ENCODE measurements at regions not wholly inside any gene's neighbourhood (a gene's known extent, or its start where the extent isn't known, plus 50 kb on each side); places are given as distances from the start of the nearest gene placed in this dataset.

GRCh38 chr3:164267053-164267452, 811.2 kb downstream of the SI start:
- H3K4me1 Mint-ChIP-seq = no peaks in the 10 kb centered on the region
- H3K27me3 Mint-ChIP-seq (ENCODE audit: low read depth) = no peaks in the 10 kb centered on the region
- H3K27ac Mint-ChIP-seq (ENCODE audit: unreplicated experiment) = no peak overlapping the region
- no peak overlapping the region for H3K4me3 Mint-ChIP-seq
- TF ChIP-seq, protein P1, sequence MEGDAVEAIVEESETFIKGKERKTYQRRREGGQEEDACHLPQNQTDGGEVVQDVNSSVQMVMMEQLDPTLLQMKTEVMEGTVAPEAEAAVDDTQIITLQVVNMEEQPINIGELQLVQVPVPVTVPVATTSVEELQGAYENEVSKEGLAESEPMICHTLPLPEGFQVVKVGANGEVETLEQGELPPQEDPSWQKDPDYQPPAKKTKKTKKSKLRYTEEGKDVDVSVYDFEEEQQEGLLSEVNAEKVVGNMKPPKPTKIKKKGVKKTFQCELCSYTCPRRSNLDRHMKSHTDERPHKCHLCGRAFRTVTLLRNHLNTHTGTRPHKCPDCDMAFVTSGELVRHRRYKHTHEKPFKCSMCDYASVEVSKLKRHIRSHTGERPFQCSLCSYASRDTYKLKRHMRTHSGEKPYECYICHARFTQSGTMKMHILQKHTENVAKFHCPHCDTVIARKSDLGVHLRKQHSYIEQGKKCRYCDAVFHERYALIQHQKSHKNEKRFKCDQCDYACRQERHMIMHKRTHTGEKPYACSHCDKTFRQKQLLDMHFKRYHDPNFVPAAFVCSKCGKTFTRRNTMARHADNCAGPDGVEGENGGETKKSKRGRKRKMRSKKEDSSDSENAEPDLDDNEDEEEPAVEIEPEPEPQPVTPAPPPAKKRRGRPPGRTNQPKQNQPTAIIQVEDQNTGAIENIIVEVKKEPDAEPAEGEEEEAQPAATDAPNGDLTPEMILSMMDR (conservative IDR thresholded peaks at IDR 0.05) = no peak
- DNase-seq (ENCODE audit: low read depth, low spot score) = no peak
- peaks cover 4% of the 10 kb centered on the region for H3K9me3 Mint-ChIP-seq
- H3K36me3 Mint-ChIP-seq (ENCODE audit: low read depth) = no peaks in the 10 kb centered on the region

DNA sequence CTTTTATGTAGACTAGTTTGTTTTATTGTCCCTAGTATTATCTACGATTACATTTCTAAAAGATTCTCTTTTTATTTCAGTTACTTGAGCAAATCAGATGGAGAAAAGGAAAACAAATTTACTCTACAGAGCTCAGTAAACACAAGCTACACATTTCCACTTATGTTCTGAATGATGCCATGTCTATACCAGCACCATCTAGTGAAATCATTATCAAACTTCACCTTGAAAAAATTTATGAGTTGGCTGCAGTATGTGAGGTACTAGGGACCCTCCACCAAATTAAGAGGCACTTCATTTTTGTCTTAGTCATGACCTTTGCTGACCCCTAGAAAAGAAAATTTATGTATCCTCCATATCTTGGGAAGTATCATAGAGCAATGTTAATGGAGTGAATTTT, 827.4 kb downstream of the SI start:
- Mint-ChIP-seq H3K27ac (ENCODE audit: unreplicated experiment) (no peak overlapping the region), H3K9me3 (no peaks in the 10 kb centered on the region), H3K4me1 (no peaks in the 10 kb centered on the region), H3K27me3 (ENCODE audit: low read depth) (no peaks in the 10 kb centered on the region), H3K36me3 (ENCODE audit: low read depth) (no peaks in the 10 kb centered on the region), H3K4me3 (no peak overlapping the region)
- DNase-seq (ENCODE audit: low read depth, low spot score) = no peak
- TF ChIP-seq, protein P1 (conservative IDR thresholded peaks at IDR 0.05) = no peak

- Mint-ChIP-seq H3K36me3 (ENCODE audit: low read depth) (no peaks in the 10 kb centered on the region), H3K27me3 (ENCODE audit: low read depth) (no peaks in the 10 kb centered on the region), H3K27ac (ENCODE audit: unreplicated experiment) (no peak overlapping the region), H3K4me1 (no peaks in the 10 kb centered on the region), H3K9me3 (no peaks in the 10 kb centered on the region), H3K4me3 (no peak overlapping the region)
- TF ChIP-seq, protein P1 (conservative IDR thresholded peaks at IDR 0.05) = no peak
- DNase-seq (ENCODE audit: low read depth, low spot score) = no peak
These were observed 841.4 kb downstream of the SI start for GRCh38 chr3:164236851-164237250.

GRCh38 chr3:164235289-164236028, 842.8 kb downstream of the SI start:
- no peaks in the 10 kb centered on the region for H3K27me3 Mint-ChIP-seq (ENCODE audit: low read depth)
- TF ChIP-seq, protein P1 (conservative IDR thresholded peaks at IDR 0.05) = no peak
- no peak overlapping the region for H3K27ac Mint-ChIP-seq (ENCODE audit: unreplicated experiment)
- no peak overlapping the region for H3K4me3 Mint-ChIP-seq
- H3K36me3 Mint-ChIP-seq (ENCODE audit: low read depth) = no peaks in the 10 kb centered on the region
- H3K4me1 Mint-ChIP-seq = no peaks in the 10 kb centered on the region
- H3K9me3 Mint-ChIP-seq = no peaks in the 10 kb centered on the region
- no peak for DNase-seq (ENCODE audit: low read depth, low spot score)

GRCh38 chr3:164233951-164234350, 844.3 kb downstream of the SI start:
- Mint-ChIP-seq H3K9me3 (no peaks in the 10 kb centered on the region), H3K4me3 (no peak overlapping the region), H3K27me3 (ENCODE audit: low read depth) (no peaks in the 10 kb centered on the region), H3K4me1 (no peaks in the 10 kb centered on the region), H3K36me3 (ENCODE audit: low read depth) (no peaks in the 10 kb centered on the region), H3K27ac (ENCODE audit: unreplicated experiment) (no peak overlapping the region)
- no peak for DNase-seq (ENCODE audit: low read depth, low spot score)
- TF ChIP-seq, protein P1 (conservative IDR thresholded peaks at IDR 0.05) = no peak

All from neural crest cell (in vitro differentiated cells).